ENCODE measurements at regions not wholly inside any gene's neighbourhood (a gene's known extent, or its start where the extent isn't known, plus 50 kb on each side); places are given as distances from the start of the nearest gene placed in this dataset.
"Not testable (repeated sequence)": the region's sequence is repeated elsewhere in the genome, so short reads cannot be mapped to it uniquely, and the experiment has no call there.

GRCh38 chr11:134663506-134664313 is 251.7 kb upstream of the B3GAT1 start:
- DNase-seq, result no peak

GRCh38 chr11:134662629-134663360 is 250.8 kb upstream of the B3GAT1 start:
- no peak for DNase-seq

GRCh38 chr11:134661660-134662059 is 249.6 kb upstream of the B3GAT1 start:
- no peak for DNase-seq

GRCh38 chr11:134660416-134660815 is 248.4 kb upstream of the B3GAT1 start:
- no peak for DNase-seq

GRCh38 chr11:134659882-134660281 is 247.8 kb upstream of the B3GAT1 start:
- DNase-seq, result no peak

GRCh38 chr11:134658481-134659225 is 246.6 kb upstream of the B3GAT1 start:
- DNase-seq, result no peak

GRCh38 chr11:134657631-134658030 is 245.6 kb upstream of the B3GAT1 start:
- no peak for DNase-seq

GRCh38 chr11:134656861-134657540 is 245.0 kb upstream of the B3GAT1 start:
- DNase-seq, result no peak

- not testable (repeated sequence) for DNase-seq
These were observed 244.2 kb upstream of the B3GAT1 start for GRCh38 chr11:134656086-134656840.

- DNase-seq, result no peak
These were observed 243.3 kb upstream of the B3GAT1 start for GRCh38 chr11:134655189-134655989.

- DNase-seq, result no peak
These were observed 242.3 kb upstream of the B3GAT1 start for GRCh38 chr11:134654161-134654915.

- DNase-seq, result no peak
These were observed 240.7 kb upstream of the B3GAT1 start for GRCh38 chr11:134652586-134653255.

- DNase-seq, result no peak
These were observed 235.2 kb upstream of the B3GAT1 start for GRCh38 chr11:134647066-134647743.

- no peak for DNase-seq
These were observed 234.5 kb upstream of the B3GAT1 start for GRCh38 chr11:134646561-134646960.

- DNase-seq, result no peak
These were observed 233.5 kb upstream of the B3GAT1 start for GRCh38 chr11:134645576-134645975.

GRCh38 chr11:134644476-134645456 is 232.7 kb upstream of the B3GAT1 start:
- no peak for DNase-seq

Data from C1 segment of cervical spinal cord (tissue), 14 donors.